Stimulated activated naive CD8-positive, alpha-beta T cell treated with anti-CD3 and anti-CD28 coated beads, Interleukin-15, amount 100 ng/mL, for 72 hours (primary cell): ENCODE measurements at regions not wholly inside any gene's neighbourhood (a gene's known extent, or its start where the extent isn't known, plus 50 kb on each side); places are given as distances from the start of the nearest gene placed in this dataset.
"Not testable (repeated sequence)": the region's sequence is repeated elsewhere in the genome, so short reads cannot be mapped to it uniquely, and the experiment has no call there.

Experiments used
- ATAC-seq: fragments of 150-1000 bp; cut with Tn5 transposase; 2 replicates; pipeline ENCODE4 v1.10.0; 2021; ENCODE audit warnings: mild to moderate bottlenecking, moderate library complexity
- DNase-seq, 2 donors: peaks; one replicate each; pipeline ENCODE4 v3.0.0; 2021 to 2022
- H3K27ac Mint-ChIP-seq, 2 donors: one replicate each; pipeline ENCODE4 v1.8.0; 2022; ENCODE audit warnings: mild to moderate bottlenecking in 2 of 2, mixed read lengths in 2 of 2, moderate library complexity in 2 of 2
- H3K27me3 Mint-ChIP-seq: one replicate; pipeline ENCODE4 v1.8.0; 2022; ENCODE audit warnings: mixed read lengths
- H3K4me1 Mint-ChIP-seq: one replicate; pipeline ENCODE4 v1.8.0; 2022; ENCODE audit warnings: mild to moderate bottlenecking, mixed read lengths
- H3K4me3 Mint-ChIP-seq, 2 donors: one replicate each; pipeline ENCODE4 v1.8.0; 2022; ENCODE audit warnings: mild to moderate bottlenecking in 2 of 2, mixed read lengths in 2 of 2, moderate library complexity in 1 of 2
- H3K9me3 Mint-ChIP-seq, 2 donors: one replicate each; pipeline ENCODE4 v1.8.0; 2022; ENCODE audit warnings: mixed read lengths in 2 of 2

GRCh38 chr2:111480016-111480625 is 359.4 kb downstream of the BCL2L11 start:
- not testable (repeated sequence) for H3K9me3 Mint-ChIP-seq, H3K27me3 Mint-ChIP-seq
- Mint-ChIP-seq H3K4me1 (peaks cover 18% of the 10 kb centered on the region), H3K4me3 (peak overlapping the region; percentile 32 to 39), H3K27ac (peak overlapping the region; percentile 85 to 87)
- ATAC-seq (peak; percentile 67), DNase-seq (peak in 1 of 2 donors; percentile 42)

- Mint-ChIP-seq H3K4me1 (peaks cover 18% of the 10 kb centered on the region), H3K4me3 (peak overlapping the region in 1 of 2 donors; percentile 39), H3K27ac (peak overlapping the region in 1 of 2 donors; percentile 87)
- not testable (repeated sequence) for H3K27me3 Mint-ChIP-seq, DNase-seq, H3K9me3 Mint-ChIP-seq
- peak; percentile 14 for ATAC-seq
Measured at GRCh38 chr2:111480633-111481032, 359.9 kb downstream of the BCL2L11 start.

DNA sequence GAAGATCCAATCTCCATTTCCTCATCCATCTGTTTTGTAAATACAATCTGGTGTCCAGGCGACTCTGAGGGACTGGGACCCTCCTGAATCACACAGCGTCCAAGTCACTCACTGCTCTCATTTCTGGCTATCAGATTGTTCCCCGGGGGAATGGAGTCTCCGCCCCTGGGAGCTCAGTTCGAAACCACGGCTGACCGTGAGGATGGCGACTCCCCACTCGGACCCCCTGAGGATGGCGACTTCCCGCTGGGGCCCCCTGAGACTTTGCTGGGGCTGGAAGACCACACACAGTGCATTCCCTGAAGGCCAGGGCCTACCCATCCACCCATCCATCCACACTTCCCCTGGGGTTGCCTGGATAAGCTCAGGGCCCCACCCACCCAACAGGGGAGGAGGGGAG is 360.5 kb downstream of the BCL2L11 start:
- not testable (repeated sequence) for DNase-seq, H3K27ac Mint-ChIP-seq, H3K4me3 Mint-ChIP-seq, H3K27me3 Mint-ChIP-seq, ATAC-seq, H3K9me3 Mint-ChIP-seq
- peaks cover 18% of the 10 kb centered on the region for H3K4me1 Mint-ChIP-seq

DNA sequence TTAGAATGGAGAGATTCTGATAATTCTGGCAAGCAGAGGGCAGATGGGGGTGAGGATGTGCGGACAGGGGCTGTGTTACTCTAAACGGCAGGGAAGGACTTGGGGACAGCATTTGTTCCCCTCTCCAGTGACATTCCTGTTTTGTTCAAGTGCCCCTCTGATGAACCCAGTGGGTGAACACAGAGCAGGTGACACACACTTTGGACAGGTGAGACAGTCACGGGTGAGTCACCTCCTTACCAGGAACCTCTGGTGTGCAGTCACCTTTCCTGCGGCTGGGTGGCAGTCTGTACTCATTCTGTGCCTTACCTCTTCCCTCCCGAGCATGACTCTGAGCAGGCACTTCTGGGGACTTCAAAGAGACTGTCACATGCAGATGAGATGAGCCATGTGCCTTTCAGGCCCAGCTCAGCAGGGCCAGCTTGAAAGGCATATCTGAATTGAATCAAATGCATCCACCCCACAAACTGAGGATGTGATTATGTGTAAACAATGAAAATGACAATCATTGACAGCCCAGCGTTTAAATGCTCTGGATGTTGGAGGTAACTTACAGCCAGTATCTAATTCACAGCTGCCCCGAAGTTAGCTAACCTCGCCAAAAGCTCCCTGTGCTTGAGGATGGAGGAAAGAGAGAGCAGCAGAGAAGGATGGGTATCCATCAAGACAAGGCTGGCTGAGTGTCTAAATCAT is 362.4 kb downstream of the BCL2L11 start:
- H3K27ac Mint-ChIP-seq, H3K9me3 Mint-ChIP-seq, DNase-seq: not testable (repeated sequence)

DNA sequence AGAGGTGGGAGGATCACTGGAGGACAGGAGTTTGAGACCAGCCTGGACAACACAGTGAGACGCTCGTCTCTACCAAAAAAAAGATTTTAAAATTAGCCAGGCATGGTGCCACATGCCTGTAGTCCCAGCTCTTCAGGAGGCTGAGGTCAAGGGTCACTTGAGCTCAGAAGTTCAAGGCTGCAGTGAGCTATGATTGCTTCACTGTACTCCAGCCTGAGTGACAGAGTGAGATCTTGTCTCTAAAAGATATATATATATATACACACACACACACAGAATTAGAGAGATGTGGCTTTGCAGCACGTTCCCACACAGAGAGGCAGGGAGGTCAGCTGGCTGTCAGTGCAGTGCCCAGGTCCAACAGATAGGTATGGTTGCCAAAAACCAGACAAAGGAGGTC is 363.4 kb downstream of the BCL2L11 start:
- not testable (repeated sequence) for ATAC-seq, DNase-seq, H3K9me3 Mint-ChIP-seq, H3K27ac Mint-ChIP-seq, H3K4me3 Mint-ChIP-seq, H3K27me3 Mint-ChIP-seq
- peaks cover 12% of the 10 kb centered on the region for H3K4me1 Mint-ChIP-seq

More for the DNA sequence above, 362.4 kb downstream of the BCL2L11 start:
- not testable (repeated sequence) for H3K27me3 Mint-ChIP-seq, H3K4me3 Mint-ChIP-seq
- peaks cover 18% of the 10 kb centered on the region for H3K4me1 Mint-ChIP-seq
- ATAC-seq: peak; percentile 92

DNA sequence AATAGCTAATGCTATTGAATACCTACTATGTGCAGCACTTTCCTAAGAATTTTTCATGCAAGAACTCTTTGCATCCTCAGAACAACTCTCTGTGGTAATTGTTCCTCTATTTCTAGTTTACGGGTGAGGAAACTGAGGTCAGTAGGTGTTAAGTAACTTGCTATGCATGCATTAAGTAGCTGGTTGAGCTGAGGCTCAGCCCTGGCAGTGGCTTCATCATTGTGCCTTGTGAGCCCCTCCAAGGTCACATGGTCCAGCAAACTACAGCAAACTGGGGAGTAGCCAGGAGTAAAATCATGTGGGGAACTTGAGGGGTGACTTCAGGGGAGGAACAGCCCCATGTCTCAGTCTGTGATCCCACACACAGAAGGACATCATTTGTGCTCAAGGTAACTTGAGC is 365.2 kb downstream of the BCL2L11 start:
- DNase-seq, H3K27me3 Mint-ChIP-seq, H3K4me1 Mint-ChIP-seq, H3K27ac Mint-ChIP-seq, ATAC-seq, H3K4me3 Mint-ChIP-seq, H3K9me3 Mint-ChIP-seq: not testable (repeated sequence)

GRCh38 chr2:111488451-111488850 is 367.7 kb downstream of the BCL2L11 start:
- ATAC-seq, DNase-seq, H3K9me3 Mint-ChIP-seq, H3K27ac Mint-ChIP-seq, H3K27me3 Mint-ChIP-seq, H3K4me1 Mint-ChIP-seq, H3K4me3 Mint-ChIP-seq: not testable (repeated sequence)

DNA sequence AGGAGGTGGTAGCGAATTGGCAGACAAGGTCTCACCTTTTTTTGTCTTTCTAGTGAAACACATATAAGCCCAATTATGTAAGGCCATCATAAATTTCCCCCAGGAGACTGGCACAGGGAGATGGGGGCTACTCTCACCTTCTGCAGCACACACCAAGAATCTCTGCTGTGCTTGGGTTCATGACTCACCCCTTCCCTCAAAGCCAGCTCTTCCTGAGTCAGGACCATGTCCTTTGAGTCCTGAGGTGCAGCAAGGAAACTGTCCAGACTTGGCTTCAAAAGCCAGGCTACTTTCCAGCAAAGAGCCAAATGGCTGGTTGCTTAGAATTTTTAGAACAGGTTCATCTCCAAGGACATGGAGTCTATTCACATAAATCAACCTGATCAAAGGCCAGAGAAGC is 368.7 kb downstream of the BCL2L11 start:
- H3K4me3 Mint-ChIP-seq, H3K4me1 Mint-ChIP-seq, ATAC-seq, H3K9me3 Mint-ChIP-seq, H3K27ac Mint-ChIP-seq, DNase-seq, H3K27me3 Mint-ChIP-seq: not testable (repeated sequence)

DNA sequence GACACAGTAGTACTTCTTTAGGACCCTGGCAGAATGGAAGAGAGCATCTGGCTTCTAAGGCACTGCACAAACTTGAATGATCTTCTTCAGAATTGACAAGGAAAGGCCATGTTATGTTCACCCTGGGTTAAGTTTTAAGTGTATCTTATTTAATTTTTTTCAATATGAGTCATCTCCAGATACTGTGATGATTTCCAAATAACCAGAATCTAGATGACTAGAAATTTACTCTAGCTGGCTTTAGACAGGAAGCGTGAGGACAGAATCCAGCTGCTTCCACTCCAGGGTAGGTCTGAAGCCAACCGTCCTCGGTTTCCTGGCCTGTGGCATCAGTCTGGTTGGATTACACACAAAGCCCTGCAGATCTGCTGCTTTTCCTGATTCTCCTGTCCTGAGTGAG is 370.5 kb downstream of the BCL2L11 start:
- H3K4me3 Mint-ChIP-seq, H3K9me3 Mint-ChIP-seq, H3K27me3 Mint-ChIP-seq, H3K27ac Mint-ChIP-seq, DNase-seq, H3K4me1 Mint-ChIP-seq: not testable (repeated sequence)
- peak; percentile 70 for ATAC-seq

DNA sequence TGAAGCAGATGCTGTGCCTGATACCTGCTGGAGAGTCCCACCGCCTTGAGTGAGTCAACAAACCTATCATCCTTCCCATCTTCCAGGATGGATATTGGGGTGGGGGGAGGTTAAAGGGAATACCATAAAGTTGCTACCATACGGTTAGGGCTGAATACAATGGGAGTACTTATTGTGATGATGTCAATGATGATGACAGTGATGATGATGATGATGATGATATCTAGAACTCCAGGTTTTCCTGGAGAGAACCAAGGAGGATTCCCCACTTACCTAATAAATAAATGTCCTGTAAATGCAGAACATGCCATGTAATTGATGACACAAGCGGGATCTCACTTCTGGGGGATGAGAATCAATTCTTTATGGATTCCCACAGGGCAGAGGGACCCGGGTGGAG is 370.9 kb downstream of the BCL2L11 start:
- H3K27ac Mint-ChIP-seq: peak overlapping the region in 1 of 2 donors; percentile 42
- not testable (repeated sequence) for H3K4me3 Mint-ChIP-seq, H3K9me3 Mint-ChIP-seq, DNase-seq, H3K4me1 Mint-ChIP-seq, H3K27me3 Mint-ChIP-seq, ATAC-seq

GRCh38 chr2:111492995-111493719 is 372.4 kb downstream of the BCL2L11 start:
- not testable (repeated sequence) for H3K4me3 Mint-ChIP-seq, DNase-seq, H3K27me3 Mint-ChIP-seq, H3K9me3 Mint-ChIP-seq, H3K4me1 Mint-ChIP-seq, H3K27ac Mint-ChIP-seq, ATAC-seq

DNA sequence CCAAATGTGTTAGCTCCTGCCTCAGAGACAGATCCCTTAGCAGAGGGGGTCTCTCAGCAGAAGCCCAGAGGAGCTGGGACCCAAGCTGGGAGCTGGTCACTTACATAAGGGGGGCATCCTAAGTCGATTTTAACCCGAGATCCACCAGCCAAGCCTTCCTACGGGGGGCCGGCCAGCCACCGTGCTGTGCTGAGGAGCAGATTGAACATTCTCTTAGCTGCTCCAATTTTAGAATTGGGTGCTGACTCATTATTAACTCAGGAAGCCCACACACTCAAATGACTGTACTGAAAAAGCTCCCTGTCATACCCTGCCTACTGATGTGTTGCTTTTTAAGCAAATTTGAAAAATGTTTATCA is 373.0 kb downstream of the BCL2L11 start:
- not testable (repeated sequence) for H3K27ac Mint-ChIP-seq, H3K27me3 Mint-ChIP-seq, DNase-seq, H3K4me1 Mint-ChIP-seq, H3K9me3 Mint-ChIP-seq
- H3K4me3 Mint-ChIP-seq: peak overlapping the region; percentile 29 to 37
- ATAC-seq: peak; percentile 77

GRCh38 chr2:111494288-111494980 is 373.7 kb downstream of the BCL2L11 start:
- DNase-seq (peak in 1 of 2 donors; percentile 38), ATAC-seq (peak; percentile 73)
- H3K4me1 Mint-ChIP-seq, H3K9me3 Mint-ChIP-seq, H3K27ac Mint-ChIP-seq, H3K27me3 Mint-ChIP-seq: not testable (repeated sequence)
- peak overlapping the region in 1 of 2 donors; percentile 46 for H3K4me3 Mint-ChIP-seq

GRCh38 chr2:111494981-111495315 is 374.2 kb downstream of the BCL2L11 start:
- not testable (repeated sequence) for H3K4me1 Mint-ChIP-seq, H3K9me3 Mint-ChIP-seq, H3K27ac Mint-ChIP-seq, DNase-seq, H3K27me3 Mint-ChIP-seq
- H3K4me3 Mint-ChIP-seq: peak overlapping the region in 1 of 2 donors; percentile 46
- peak; percentile 22 for ATAC-seq

GRCh38 chr2:111495636-111496035 is 374.9 kb downstream of the BCL2L11 start:
- H3K27ac Mint-ChIP-seq, H3K27me3 Mint-ChIP-seq, ATAC-seq, DNase-seq, H3K4me1 Mint-ChIP-seq, H3K9me3 Mint-ChIP-seq, H3K4me3 Mint-ChIP-seq: not testable (repeated sequence)

- H3K27me3 Mint-ChIP-seq, H3K4me1 Mint-ChIP-seq, H3K27ac Mint-ChIP-seq: not testable (repeated sequence)
Measured at GRCh38 chr2:111496176-111496575, 375.5 kb downstream of the BCL2L11 start.

More at GRCh38 chr2:111496176-111496575, 375.5 kb downstream of the BCL2L11 start:
- not testable (repeated sequence) for H3K4me3 Mint-ChIP-seq, H3K9me3 Mint-ChIP-seq, ATAC-seq, DNase-seq
